WTC11 (cell line): ENCODE measurements at regions not wholly inside any gene's neighbourhood (a gene's known extent, or its start where the extent isn't known, plus 50 kb on each side); places are given as distances from the start of the nearest gene placed in this dataset.

Experiments
- CTCF ChIP-seq: fragments of 200-600 bp; IDR thresholded peaks from 2 replicates; pipeline ENCODE4 v1.8.0; 2022; ENCODE audit warnings: antibody characterized with exemption
- SP1 ChIP-seq: sonication (generic); formaldehyde crosslinking; conservative IDR thresholded peaks from 2 replicates; pipeline ENCODE4 v1.8.1; 2022; ENCODE audit warnings: missing genetic modification reagents

DNA sequence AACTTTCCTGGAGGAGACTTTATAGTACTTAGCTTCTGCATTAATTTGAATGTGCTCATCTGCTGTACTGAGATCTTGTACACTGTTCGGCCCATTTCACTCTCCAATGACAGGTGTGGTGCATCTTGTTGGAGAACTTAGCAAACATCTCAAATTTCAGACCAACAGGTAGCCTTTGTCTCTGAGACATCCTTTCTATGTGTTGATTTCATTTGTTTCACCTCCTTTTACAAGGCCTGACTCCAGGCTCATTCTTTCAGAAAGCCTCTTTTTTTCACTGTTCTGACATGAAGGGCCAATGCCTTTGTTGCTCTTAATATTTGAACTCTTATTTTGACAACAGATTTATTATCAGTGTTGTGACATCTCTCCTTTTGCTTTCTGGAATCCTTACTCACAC, 271.8 kb upstream of the FANCL start:
- TF ChIP-seq CTCF (no peak), SP1 (no peak)
